ENCODE measurements at regions not wholly inside any gene's neighbourhood (a gene's known extent, or its start where the extent isn't known, plus 50 kb on each side); places are given as distances from the start of the nearest gene placed in this dataset.
"Not testable (repeated sequence)": the region's sequence is repeated elsewhere in the genome, so short reads cannot be mapped to it uniquely, and the experiment has no call there.

DNA sequence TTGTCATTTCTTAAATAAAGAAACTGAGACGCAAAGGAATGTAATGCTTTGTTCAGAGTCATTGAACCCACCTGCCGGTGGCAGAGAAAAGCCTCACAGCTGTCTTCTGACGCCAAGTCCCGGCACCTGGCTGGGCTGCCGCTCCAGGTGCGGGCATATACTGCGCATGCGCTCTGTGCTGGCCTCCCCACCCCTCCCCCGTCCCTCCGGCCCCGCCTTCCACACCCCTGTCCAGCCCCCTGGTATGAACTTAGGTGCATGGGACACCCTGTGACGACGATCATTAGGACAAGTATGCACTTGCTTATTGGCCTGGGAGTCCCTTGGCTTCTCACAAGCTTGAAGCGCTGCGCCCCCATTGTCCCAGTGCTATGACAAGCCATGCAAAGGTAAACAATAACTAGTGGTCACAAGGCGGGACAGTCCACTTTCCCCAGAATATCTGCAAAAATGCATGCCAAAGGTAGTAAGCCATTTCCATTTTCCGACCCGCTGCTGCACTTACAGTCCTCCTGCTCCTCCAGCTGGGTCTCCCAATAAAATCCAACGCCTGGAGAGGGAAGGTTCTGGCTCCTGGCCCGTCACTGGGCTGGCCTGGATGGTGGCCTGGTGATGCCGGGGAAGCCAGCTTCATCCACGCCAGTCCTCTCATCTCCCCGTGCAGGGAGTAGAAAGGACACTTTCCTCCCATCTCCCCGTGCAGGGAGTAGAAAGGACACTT, 100.4 kb downstream of the PSMG1 start:
- Mint-ChIP-seq H3K27ac (no peak overlapping the region), H3K4me3 (no peak overlapping the region), H3K4me1 (no peaks in the 10 kb centered on the region), H3K27me3 (peaks cover 3% of the 10 kb centered on the region), H3K36me3 (no peaks in the 10 kb centered on the region), H3K9me3 (ENCODE audit: low read depth) (no peaks in the 10 kb centered on the region)
- CTCF ChIA-PET, result no interaction called here
- DNase-seq, result no peak
- no peak for ATAC-seq

DNA sequence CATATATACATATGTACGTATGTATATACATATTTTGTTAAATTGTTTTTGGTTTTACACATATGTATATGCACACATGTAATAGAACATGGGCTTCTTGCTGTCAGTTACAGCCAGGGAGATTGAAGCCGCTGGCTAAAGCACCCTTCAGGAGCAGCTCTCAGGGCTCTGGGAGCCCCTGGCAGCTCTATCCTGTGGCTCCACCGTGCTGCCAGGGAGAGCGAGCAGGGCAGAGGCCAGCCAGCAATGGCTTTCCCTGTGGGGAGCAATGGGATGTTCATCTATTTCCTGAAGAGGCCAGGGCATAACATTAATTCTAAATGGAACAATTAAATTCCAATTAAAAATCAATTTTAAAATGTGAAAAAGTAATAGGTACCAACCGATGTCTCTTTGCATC, 102.9 kb downstream of the PSMG1 start:
- Mint-ChIP-seq H3K9me3 (ENCODE audit: low read depth) (no peaks in the 10 kb centered on the region), H3K27ac (no peak overlapping the region), H3K36me3 (no peaks in the 10 kb centered on the region), H3K27me3 (peaks cover 7% of the 10 kb centered on the region), H3K4me1 (no peaks in the 10 kb centered on the region), H3K4me3 (no peak overlapping the region)
- DNase-seq (no peak), ATAC-seq (no peak)
- CTCF ChIA-PET, result interaction anchor here (0.6 kb wide), 1 partner anchor 1369 kb away, joined by 4 read pairs; no protein-coding TSS in a partner anchor

DNA sequence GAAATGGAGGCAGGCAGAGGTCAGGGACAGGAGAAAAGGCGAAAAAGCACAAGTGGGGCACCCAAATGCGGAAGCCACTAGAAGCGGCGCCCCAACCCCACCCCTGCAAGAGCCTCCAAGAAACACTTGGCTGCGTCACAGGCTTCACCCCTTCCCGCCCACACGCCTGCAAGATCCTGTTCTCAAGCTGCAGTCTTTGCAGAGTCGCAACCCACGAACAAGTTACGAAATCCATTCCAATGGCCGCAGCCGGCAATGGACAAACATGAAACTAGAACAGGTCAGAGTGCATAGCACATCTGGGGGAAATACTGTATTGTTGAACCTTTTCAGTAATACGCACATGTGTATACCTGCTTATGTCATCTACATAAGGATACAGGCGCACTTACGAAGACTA, 103.6 kb downstream of the PSMG1 start:
- Mint-ChIP-seq H3K36me3 (no peaks in the 10 kb centered on the region), H3K4me3 (no peak overlapping the region)
- no peak for DNase-seq

DNA sequence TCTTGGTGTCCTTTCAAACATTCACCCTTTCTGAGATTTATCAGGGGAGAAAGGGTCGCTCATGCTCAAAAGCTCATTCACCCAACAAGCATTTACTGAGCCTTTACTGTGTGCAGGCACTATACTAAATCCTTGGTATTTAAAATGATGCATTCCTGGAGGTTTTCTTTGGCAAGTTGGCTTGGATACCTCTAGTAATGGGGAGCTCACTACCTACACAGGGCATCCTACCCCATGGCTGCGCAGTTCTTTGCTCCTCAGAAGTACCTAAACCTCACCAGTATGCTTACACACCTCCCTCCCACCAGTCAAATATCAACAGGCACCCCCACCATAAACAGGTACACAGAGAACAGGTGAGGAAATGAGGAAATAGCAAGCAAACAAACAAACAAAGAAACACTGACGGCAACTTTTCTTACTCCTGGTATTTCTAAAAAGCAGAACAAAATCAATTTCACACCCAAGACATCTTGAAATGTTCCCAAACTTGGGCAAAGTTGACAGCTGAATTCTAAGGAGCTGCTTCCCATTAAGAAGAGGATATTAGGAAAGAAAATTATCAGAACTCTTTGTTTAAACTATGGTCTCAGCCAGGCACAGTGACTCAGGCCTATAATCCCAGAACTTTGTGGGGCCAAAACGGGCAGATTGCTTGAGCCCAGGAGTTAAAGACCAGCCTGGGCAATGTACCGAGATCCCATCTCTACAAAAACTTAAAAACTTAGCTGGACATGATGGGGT, 104.8 kb downstream of the PSMG1 start:
- DNase-seq (no peak), ATAC-seq (no peak)
- H3K27ac Mint-ChIP-seq, result no peak overlapping the region
- H3K4me1 Mint-ChIP-seq, result no peaks in the 10 kb centered on the region
- peaks cover 15% of the 10 kb centered on the region for H3K27me3 Mint-ChIP-seq
- H3K4me3 Mint-ChIP-seq, result no peak overlapping the region
- CTCF ChIA-PET, result no interaction called here
- no peaks in the 10 kb centered on the region for H3K36me3 Mint-ChIP-seq
- no peaks in the 10 kb centered on the region for H3K9me3 Mint-ChIP-seq (ENCODE audit: low read depth)

More for the DNA sequence above, 103.6 kb downstream of the PSMG1 start:
- no peaks in the 10 kb centered on the region for H3K9me3 Mint-ChIP-seq (ENCODE audit: low read depth)
- no peak for ATAC-seq
- H3K27me3 Mint-ChIP-seq, result peaks cover 7% of the 10 kb centered on the region
- no peaks in the 10 kb centered on the region for H3K4me1 Mint-ChIP-seq
- H3K27ac Mint-ChIP-seq, result no peak overlapping the region
- CTCF ChIA-PET, result no interaction called here

DNA sequence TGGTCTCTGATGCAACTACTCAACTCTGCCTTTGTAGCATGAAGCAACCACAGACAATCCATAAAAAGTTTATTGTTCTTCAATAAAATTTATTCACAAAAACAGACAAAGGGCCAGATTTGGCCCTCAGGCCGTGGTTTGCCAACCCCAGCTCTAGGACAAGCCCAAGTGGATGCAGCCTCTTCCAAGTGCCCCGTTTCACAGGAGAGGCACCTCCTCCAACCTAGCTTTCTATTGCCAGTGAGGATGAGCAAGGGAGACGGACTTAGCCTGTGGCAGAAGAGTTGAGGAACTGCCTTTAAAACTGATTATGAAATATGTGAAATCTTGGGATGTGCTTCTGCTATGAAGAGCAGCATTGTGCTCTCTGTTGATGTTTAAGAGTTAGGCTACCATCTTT, 105.4 kb downstream of the PSMG1 start:
- Mint-ChIP-seq H3K27ac (no peak overlapping the region), H3K36me3 (no peaks in the 10 kb centered on the region), H3K4me1 (no peaks in the 10 kb centered on the region), H3K9me3 (ENCODE audit: low read depth) (no peaks in the 10 kb centered on the region), H3K27me3 (peaks cover 15% of the 10 kb centered on the region), H3K4me3 (no peak overlapping the region)
- CTCF ChIA-PET, result no interaction called here
- ATAC-seq (no peak), DNase-seq (no peak)

DNA sequence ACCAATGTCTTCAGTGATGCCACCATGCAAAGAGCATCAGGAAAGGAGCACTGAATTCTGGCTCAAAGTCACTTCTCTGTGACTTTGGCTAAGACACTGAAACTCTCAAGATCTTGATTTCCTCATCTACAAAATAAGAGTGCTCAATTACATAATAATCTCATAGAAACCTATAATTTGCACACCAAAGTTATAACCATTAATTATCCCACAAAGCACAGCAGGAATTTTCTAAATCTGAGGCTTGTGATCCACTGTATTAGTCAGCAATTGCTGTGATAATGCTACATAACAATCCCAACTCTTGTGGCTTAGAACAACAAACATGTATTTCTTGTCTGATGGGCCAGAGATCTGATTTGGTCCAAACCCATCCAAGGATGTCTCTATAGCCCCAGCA, 108.7 kb downstream of the PSMG1 start:
- Mint-ChIP-seq H3K4me3 (no peak overlapping the region), H3K27me3 (peaks cover 19% of the 10 kb centered on the region), H3K9me3 (ENCODE audit: low read depth) (no peaks in the 10 kb centered on the region), H3K36me3 (no peaks in the 10 kb centered on the region), H3K4me1 (no peaks in the 10 kb centered on the region), H3K27ac (no peak overlapping the region)
- ATAC-seq (no peak), DNase-seq (no peak)
- CTCF ChIA-PET, result no interaction called here

DNA sequence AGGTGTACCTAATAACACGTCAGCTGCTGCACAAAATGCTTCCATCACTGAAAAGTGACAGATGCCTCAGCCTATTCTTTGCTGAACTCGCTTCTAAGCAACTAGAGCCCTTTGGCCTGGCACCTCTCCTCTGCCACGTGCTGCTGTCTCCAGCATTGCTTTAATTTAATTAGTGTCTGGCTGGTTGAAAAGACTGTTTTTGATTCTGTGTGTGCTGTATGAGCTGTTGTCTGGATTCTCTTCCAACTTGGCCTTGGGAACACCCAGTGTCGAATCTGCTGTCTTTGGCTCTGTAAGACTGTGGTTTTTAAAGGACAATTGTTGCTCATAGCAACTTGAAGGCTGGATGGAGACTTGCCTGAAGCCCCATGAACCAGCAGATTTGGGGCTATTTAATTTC, 109.5 kb downstream of the PSMG1 start:
- ATAC-seq, result no peak

DNA sequence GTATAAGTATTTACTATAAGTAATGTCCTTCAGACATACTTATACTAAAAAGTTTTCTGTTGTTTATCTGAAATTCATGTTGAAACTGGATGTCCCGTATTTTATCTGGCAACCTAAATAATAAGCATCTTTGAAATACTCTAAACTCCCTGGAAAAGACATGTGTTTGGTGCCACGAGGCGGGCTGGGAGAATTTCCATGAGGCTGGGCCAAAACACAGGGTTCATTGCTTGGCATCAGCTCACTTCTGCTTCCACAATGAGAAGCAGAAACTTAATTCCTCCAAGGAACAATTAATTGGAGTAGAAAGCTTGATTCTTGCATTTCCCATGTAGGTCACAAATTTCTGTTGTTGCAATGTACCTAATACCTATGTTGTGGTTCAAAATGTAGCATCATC, 110.2 kb downstream of the PSMG1 start:
- H3K27me3 Mint-ChIP-seq, result peaks cover 18% of the 10 kb centered on the region

More for the DNA sequence above, 109.5 kb downstream of the PSMG1 start:
- no peak for DNase-seq
- CTCF ChIA-PET, result no interaction called here
- Mint-ChIP-seq H3K4me3 (no peak overlapping the region), H3K9me3 (ENCODE audit: low read depth) (no peaks in the 10 kb centered on the region), H3K27me3 (peaks cover 19% of the 10 kb centered on the region), H3K27ac (no peak overlapping the region), H3K36me3 (no peaks in the 10 kb centered on the region), H3K4me1 (no peaks in the 10 kb centered on the region)

DNA sequence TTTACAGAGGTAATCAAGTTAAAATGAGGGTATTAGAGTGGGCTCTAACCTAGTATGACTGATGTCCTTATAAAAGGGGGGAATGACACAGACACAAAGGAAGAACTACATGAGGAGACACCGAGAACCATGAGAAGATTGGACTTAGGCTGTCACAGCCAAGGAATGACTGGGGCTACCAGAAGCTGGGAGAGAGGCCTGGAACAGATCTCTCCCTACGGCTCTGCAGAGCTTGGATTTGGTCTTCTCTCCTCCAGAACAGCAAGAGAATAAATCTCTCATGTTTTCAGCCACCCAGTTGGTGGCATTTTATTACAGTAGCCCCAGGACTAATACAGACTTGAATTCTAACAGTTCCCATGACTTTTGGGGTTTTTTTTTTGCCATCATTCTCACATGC, 110.8 kb downstream of the PSMG1 start:
- Mint-ChIP-seq H3K9me3 (ENCODE audit: low read depth) (no peaks in the 10 kb centered on the region), H3K4me1 (no peaks in the 10 kb centered on the region), H3K27me3 (peaks cover 16% of the 10 kb centered on the region), H3K4me3 (no peak overlapping the region), H3K36me3 (no peaks in the 10 kb centered on the region), H3K27ac (no peak overlapping the region)
- CTCF ChIA-PET, result no interaction called here
- no peak for ATAC-seq
- no peak for DNase-seq

More for the DNA sequence above, 110.2 kb downstream of the PSMG1 start:
- CTCF ChIA-PET, result no interaction called here
- no peaks in the 10 kb centered on the region for H3K4me1 Mint-ChIP-seq
- no peak overlapping the region for H3K27ac Mint-ChIP-seq
- no peaks in the 10 kb centered on the region for H3K36me3 Mint-ChIP-seq
- H3K4me3 Mint-ChIP-seq, result no peak overlapping the region
- DNase-seq (no peak), ATAC-seq (no peak)
- no peaks in the 10 kb centered on the region for H3K9me3 Mint-ChIP-seq (ENCODE audit: low read depth)

DNA sequence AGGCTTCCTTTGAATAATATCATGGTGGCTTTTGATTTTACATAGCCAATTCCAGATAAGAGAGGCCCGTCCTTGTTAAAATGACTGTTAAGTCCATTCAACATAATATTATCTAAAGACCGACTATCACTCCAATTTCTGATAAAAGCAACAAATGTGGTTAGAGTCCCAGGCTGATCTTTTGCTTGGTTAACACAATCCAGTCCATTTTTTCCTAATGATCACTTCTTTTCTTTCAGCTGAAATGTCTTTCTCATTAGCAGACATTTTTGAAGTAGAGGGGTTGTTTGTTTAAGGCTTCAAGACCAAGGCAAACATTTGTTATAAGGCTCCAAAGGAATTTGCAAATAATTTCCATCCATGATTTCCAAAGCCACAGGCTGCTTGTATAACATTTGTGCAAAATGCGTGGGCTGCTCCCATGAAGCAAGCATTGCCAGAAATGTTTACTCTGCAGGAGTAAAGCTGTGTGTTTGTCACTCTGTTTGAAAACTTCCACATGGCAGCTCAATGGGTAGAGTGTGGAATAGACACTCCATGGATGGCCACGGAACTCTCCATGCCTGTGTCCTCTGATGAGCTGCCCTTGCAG, 111.5 kb downstream of the PSMG1 start:
- Mint-ChIP-seq H3K27ac (no peak overlapping the region), H3K9me3 (ENCODE audit: low read depth) (no peaks in the 10 kb centered on the region), H3K4me1 (no peaks in the 10 kb centered on the region), H3K27me3 (peaks cover 12% of the 10 kb centered on the region), H3K36me3 (no peaks in the 10 kb centered on the region), H3K4me3 (no peak overlapping the region)
- no peak for DNase-seq
- CTCF ChIA-PET, result no interaction called here
- no peak for ATAC-seq

DNA sequence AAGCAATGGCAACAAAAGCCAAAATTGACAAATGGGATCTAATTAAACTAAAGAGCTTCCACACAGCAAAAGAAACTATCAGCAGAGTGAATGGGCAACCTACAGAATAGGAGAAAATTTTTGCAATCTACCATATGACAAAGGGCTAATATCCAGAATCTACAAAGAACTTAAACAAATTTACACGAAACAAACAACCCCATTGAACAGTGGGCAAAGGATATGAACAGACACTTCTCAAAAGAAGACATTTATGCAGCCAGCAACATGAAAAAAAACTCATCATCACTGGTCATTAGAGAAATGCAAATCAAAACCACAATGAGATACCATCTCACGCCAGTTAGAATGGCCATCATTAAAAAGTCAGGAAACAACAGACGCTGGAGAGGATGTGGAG, 113.4 kb downstream of the PSMG1 start:
- not testable (repeated sequence) for ATAC-seq

DNA sequence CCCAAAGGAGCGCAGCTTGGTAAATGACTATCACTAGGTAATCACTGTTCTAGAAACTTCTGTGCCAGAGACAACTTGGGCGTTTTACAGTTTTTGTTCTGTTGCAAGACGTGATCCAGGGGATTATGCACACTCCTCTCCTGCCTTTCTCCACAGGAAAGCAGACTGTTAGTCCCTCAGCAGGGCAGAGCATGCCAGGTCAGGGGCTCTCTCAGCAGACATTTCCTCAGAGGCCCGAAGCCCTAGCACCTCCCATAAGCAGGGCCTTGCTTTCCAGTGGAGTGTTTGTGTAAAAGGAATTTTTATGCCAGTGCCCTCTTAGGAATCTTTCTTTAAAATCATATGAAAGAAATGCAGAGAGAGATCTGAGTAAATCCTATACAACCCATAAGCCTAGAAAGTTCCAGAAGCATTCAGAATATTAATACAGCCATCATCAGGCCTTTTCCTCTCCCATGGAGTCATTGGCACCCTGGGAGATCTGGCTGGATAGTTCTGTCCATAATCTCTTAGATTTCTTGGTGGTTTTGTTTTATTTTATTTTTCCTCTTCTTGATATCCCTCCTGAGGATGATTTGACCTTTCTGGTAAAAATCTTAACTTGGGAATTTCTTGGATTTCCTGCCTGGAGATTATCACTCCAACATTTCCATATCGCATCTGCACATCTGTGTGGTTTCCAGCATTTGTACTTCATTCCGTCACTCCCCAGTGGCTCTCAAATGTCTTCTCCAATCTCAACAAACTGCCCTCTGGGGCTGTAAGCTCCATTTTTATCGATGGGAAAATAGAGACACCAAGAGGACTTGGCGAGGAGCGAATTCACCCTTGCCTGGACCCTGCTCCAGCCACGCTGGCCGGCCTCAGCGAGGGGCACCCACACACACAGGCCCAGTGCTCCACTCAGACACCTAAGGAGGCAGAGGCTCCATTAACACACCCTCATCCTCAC, 116.1 kb downstream of the PSMG1 start:
- ATAC-seq (no peak), DNase-seq (no peak)
- CTCF ChIA-PET, result no interaction called here
- Mint-ChIP-seq H3K27me3 (peaks cover 9% of the 10 kb centered on the region), H3K4me1 (no peaks in the 10 kb centered on the region), H3K27ac (no peak overlapping the region), H3K36me3 (no peaks in the 10 kb centered on the region), H3K4me3 (no peak overlapping the region), H3K9me3 (ENCODE audit: low read depth) (no peaks in the 10 kb centered on the region)

More for the DNA sequence above, 113.4 kb downstream of the PSMG1 start:
- DNase-seq; H3K27ac Mint-ChIP-seq; CTCF ChIA-PET; H3K4me1 Mint-ChIP-seq; H3K4me3 Mint-ChIP-seq; H3K36me3 Mint-ChIP-seq; H3K9me3 Mint-ChIP-seq (ENCODE audit: low read depth): not testable (repeated sequence)
- peaks cover 16% of the 10 kb centered on the region for H3K27me3 Mint-ChIP-seq

DNA sequence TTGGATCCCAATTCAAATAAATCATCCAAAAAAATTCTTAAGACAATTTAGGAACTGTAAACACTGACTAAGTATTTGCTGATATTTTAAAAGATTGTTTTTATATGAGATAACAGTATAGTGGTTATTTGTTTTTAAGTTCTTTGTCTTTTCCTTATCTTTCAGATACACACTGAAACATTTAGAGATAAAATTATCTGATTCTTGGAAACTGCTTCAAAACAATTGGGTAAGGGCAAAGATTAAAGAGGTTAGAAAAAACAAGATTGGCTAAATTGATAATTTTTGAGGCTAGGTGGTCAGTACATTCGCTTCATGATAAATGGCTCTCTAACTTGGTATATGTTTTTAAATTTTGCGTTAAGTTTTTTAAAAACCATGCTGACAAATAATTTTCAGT, 117.3 kb downstream of the PSMG1 start:
- Mint-ChIP-seq H3K4me3 (no peak overlapping the region), H3K27ac (no peak overlapping the region), H3K27me3 (peaks cover 9% of the 10 kb centered on the region), H3K9me3 (ENCODE audit: low read depth) (no peaks in the 10 kb centered on the region), H3K36me3 (no peaks in the 10 kb centered on the region), H3K4me1 (no peaks in the 10 kb centered on the region)
- no peak for DNase-seq
- ATAC-seq, result no peak
- CTCF ChIA-PET, result no interaction called here

Data from activated CD8-positive, alpha-beta memory T cell treated with anti-CD3 and anti-CD28 coated beads, Interleukin-2, amount 10 ng/mL, durations not matched to agents 7 days and 5 days (primary cell).